Endothelial cell of umbilical vein (primary cell): ENCODE measurements at regions not wholly inside any gene's neighbourhood (a gene's known extent, or its start where the extent isn't known, plus 50 kb on each side); places are given as distances from the start of the nearest gene placed in this dataset.

Experiments
- CTCF ChIP-seq, 2 donors: IDR thresholded peaks; 1 replicate in 1 of 2; 2 replicates in 1 of 2; pipeline ENCODE4 v1.5.1; 2011; ENCODE audit warnings: low read length in 2 of 2, mild to moderate bottlenecking in 2 of 2, moderate library complexity in 2 of 2, control low read depth in 1 of 2, inconsistent platforms in 1 of 2, low read depth in 1 of 2; ENCODE audit not compliant: insufficient read depth in 1 of 2; ENCODE audit errors: extremely low read depth in 1 of 2
- EZH2 ChIP-seq: IDR thresholded peaks from 2 replicates; pipeline ENCODE4 v1.6.1; 2012; ENCODE audit warnings: borderline replicate concordance, low read depth, mild to moderate bottlenecking, moderate library complexity, low read length, inconsistent platforms; ENCODE audit not compliant: severe bottlenecking
- GATA2 ChIP-seq: IDR thresholded peaks from 2 replicates; pipeline ENCODE4 v1.7.0; 2011; ENCODE audit warnings: low read depth, mild to moderate bottlenecking, moderate library complexity, mixed read lengths, low read length; ENCODE audit not compliant: insufficient read length, insufficient read depth
- JUN ChIP-seq: IDR thresholded peaks from 2 replicates; pipeline ENCODE4 v1.6.1; 2011; ENCODE audit warnings: borderline replicate concordance, low read depth; ENCODE audit not compliant: insufficient read length, insufficient read depth
- MAX ChIP-seq: IDR thresholded peaks from 2 replicates; pipeline ENCODE4 v1.6.1; 2011; ENCODE audit not compliant: insufficient read depth, insufficient read length
- MYC ChIP-seq: IDR thresholded peaks from one replicate; pipeline ENCODE4 v1.6.1; 2011; ENCODE audit warnings: mild to moderate bottlenecking, low read depth, low read length
- POLR2A ChIP-seq: IDR thresholded peaks from 2 replicates; pipeline ENCODE4 v1.6.1; 2012; ENCODE audit warnings: low read depth, mild to moderate bottlenecking, control low read depth, low read length
- POLR2AphosphoS5 ChIP-seq: IDR thresholded peaks from 2 replicates; pipeline ENCODE4 v1.6.1; 2012; ENCODE audit warnings: low read depth, mild to moderate bottlenecking, control low read depth, low read length, moderate library complexity; ENCODE audit not compliant: insufficient read depth

- TF ChIP-seq POLR2A (no peak), CTCF (IDR thresholded peaks at IDR 0.05; ENCODE audit: extremely low read depth in 1 of 2, insufficient read depth in 1 of 2, low read depth in 1 of 2, low read length in 2 of 2) (no peak), POLR2AphosphoS5 (no peak), MAX (no peak), GATA2 (no peak), EZH2 (no peak), MYC (no peak), JUN (no peak)
These were observed 63.6 kb upstream of the MAP3K1 start for GRCh38 chr5:56751572-56752313.
